H9 (cell line): ENCODE measurements at regions not wholly inside any gene's neighbourhood (a gene's known extent, or its start where the extent isn't known, plus 50 kb on each side); places are given as distances from the start of the nearest gene placed in this dataset.

Experiments used
- DNase-seq: peaks from one replicate; pipeline ENCODE4 v3.0.0-alpha.2; 2017
- H2AFZ ChIP-seq: one replicate; pipeline ENCODE4 v1.6.1; 2013; ENCODE audit warnings: mild to moderate bottlenecking, low read length, control low read depth, moderate library complexity
- H2AK5ac ChIP-seq: 2 replicates; pipeline ENCODE4 v1.6.1; 2013; ENCODE audit warnings: low read length, control low read depth, mixed read lengths; ENCODE audit not compliant: insufficient read length
- H2BK120ac ChIP-seq: one replicate; pipeline ENCODE4 v1.6.1; 2013; ENCODE audit warnings: low read depth, mild to moderate bottlenecking, low read length, control low read depth, inconsistent platforms; ENCODE audit not compliant: poor library complexity, severe bottlenecking
- H2BK12ac ChIP-seq: 2 replicates; pipeline ENCODE4 v1.6.1; 2013; ENCODE audit warnings: low read length, control low read depth, mixed read lengths, low read depth; ENCODE audit not compliant: insufficient read length
- H2BK15ac ChIP-seq: 2 replicates; pipeline ENCODE4 v1.6.1; 2013; ENCODE audit warnings: low read depth, low read length, control low read depth
- H2BK20ac ChIP-seq: one replicate; pipeline ENCODE4 v1.6.1; 2013; ENCODE audit warnings: low read depth, mild to moderate bottlenecking, low read length, control low read depth, inconsistent platforms; ENCODE audit not compliant: poor library complexity, severe bottlenecking
- H2BK5ac ChIP-seq: 2 replicates; pipeline ENCODE4 v1.6.1; 2013; ENCODE audit warnings: low read length, control low read depth, mixed read lengths; ENCODE audit not compliant: insufficient read length
- H3K14ac ChIP-seq: 2 replicates; pipeline ENCODE4 v1.6.1; 2013; ENCODE audit warnings: low read length, control low read depth; ENCODE audit not compliant: insufficient read depth
- H3K18ac ChIP-seq: 2 replicates; pipeline ENCODE4 v1.6.1; 2013; ENCODE audit warnings: low read depth, mild to moderate bottlenecking, mixed read lengths, low read length, control low read depth; ENCODE audit not compliant: insufficient read length
- H3K23ac ChIP-seq: 2 replicates; pipeline ENCODE4 v1.6.1; 2013; ENCODE audit warnings: low read length, control low read depth, mixed read lengths, low read depth; ENCODE audit not compliant: insufficient read length
- H3K23me2 ChIP-seq: 2 replicates; pipeline ENCODE4 v1.6.1; 2013; ENCODE audit warnings: low read depth, mild to moderate bottlenecking, mixed read lengths, low read length, control low read depth; ENCODE audit not compliant: insufficient read length, poor library complexity, severe bottlenecking
- H3K27ac ChIP-seq: 2 replicates; pipeline ENCODE4 v1.5.1; 2013; ENCODE audit warnings: low read length, control low read depth, mixed read lengths, low read depth; ENCODE audit not compliant: insufficient read length
- H3K27me3 ChIP-seq: 2 replicates; pipeline ENCODE4 v1.6.1; 2013; ENCODE audit warnings: low read length, control low read depth, inconsistent platforms; ENCODE audit not compliant: insufficient read depth
- H3K4ac ChIP-seq: 2 replicates; pipeline ENCODE4 v1.6.1; 2013; ENCODE audit warnings: low read depth, mild to moderate bottlenecking, control low read depth, inconsistent platforms, low read length, moderate library complexity
- H3K4me1 ChIP-seq: 2 replicates; pipeline ENCODE4 v1.6.1; 2013; ENCODE audit warnings: low read length, control low read depth, inconsistent platforms; ENCODE audit not compliant: insufficient read depth
- H3K4me2 ChIP-seq: 2 replicates; pipeline ENCODE4 v1.6.1; 2013; ENCODE audit warnings: low read length, control low read depth, mixed read lengths; ENCODE audit not compliant: insufficient read length, insufficient read depth
- H3K56ac ChIP-seq: 2 replicates; pipeline ENCODE4 v1.6.1; 2013; ENCODE audit warnings: low read depth, mild to moderate bottlenecking, mixed read lengths, low read length, control low read depth; ENCODE audit not compliant: insufficient read length
- H3K79me1 ChIP-seq: 2 replicates; pipeline ENCODE4 v1.6.1; 2013; ENCODE audit warnings: low read depth, mild to moderate bottlenecking, moderate library complexity, low read length, control low read depth, inconsistent platforms; ENCODE audit not compliant: insufficient read depth, poor library complexity, severe bottlenecking
- H3K79me2 ChIP-seq: 2 replicates; pipeline ENCODE4 v1.6.1; 2013; ENCODE audit warnings: low read length, control low read depth, inconsistent platforms; ENCODE audit not compliant: insufficient read depth
- H3K9ac ChIP-seq: 2 replicates; pipeline ENCODE4 v1.6.1; 2013; ENCODE audit warnings: low read length, control low read depth, mixed read lengths; ENCODE audit not compliant: insufficient read length; ENCODE audit errors: extremely low read depth
- H3K9me3 ChIP-seq: one replicate; pipeline ENCODE4 v1.6.1; 2013; ENCODE audit warnings: low read depth, low read length, inconsistent platforms; ENCODE audit not compliant: control insufficient read depth
- H3T11ph ChIP-seq: one replicate; pipeline ENCODE4 v1.6.1; 2013; ENCODE audit warnings: mild to moderate bottlenecking, low read length, control low read depth, inconsistent platforms
- H4K20me1 ChIP-seq: one replicate; pipeline ENCODE4 v1.6.1; 2013; ENCODE audit not compliant: control insufficient read depth, insufficient read length, insufficient read depth
- H4K5ac ChIP-seq: 2 replicates; pipeline ENCODE4 v1.6.1; 2013; ENCODE audit warnings: low read depth, mild to moderate bottlenecking, mixed read lengths, low read length, control low read depth; ENCODE audit not compliant: insufficient read length
- H4K8ac ChIP-seq: replicated peaks from 2 replicates; pipeline ENCODE4 v1.6.1; 2013; ENCODE audit warnings: low read length, control low read depth, mixed read lengths, low read depth; ENCODE audit not compliant: insufficient read length
- H4K91ac ChIP-seq: 2 replicates; pipeline ENCODE4 v1.6.1; 2013; ENCODE audit warnings: low read depth, mild to moderate bottlenecking, moderate library complexity, mixed read lengths, low read length, control low read depth; ENCODE audit not compliant: insufficient read length
- H3K27ac Mint-ChIP-seq, 3 experiments: 2 replicates in 2 of 3; 3 replicates in 1 of 3; pipeline ENCODE4 v1.8.0; 2020 to 2021; ENCODE audit warnings: mixed read lengths in 3 of 3, mild to moderate bottlenecking in 1 of 3, moderate library complexity in 1 of 3
- H3K27me3 Mint-ChIP-seq: 2 replicates; pipeline ENCODE4 v1.8.0; 2021; ENCODE audit warnings: low read depth, mild to moderate bottlenecking, moderate library complexity, mixed read lengths
- H3K36me3 Mint-ChIP-seq, 3 experiments: 2 replicates in 2 of 3; 3 replicates in 1 of 3; pipeline ENCODE4 v1.8.0; 2020 to 2021; ENCODE audit warnings: low read depth in 3 of 3, mixed read lengths in 3 of 3; ENCODE audit not compliant: insufficient read depth in 1 of 3
- H3K4me1 Mint-ChIP-seq, 2 experiments: 2 replicates each; pipeline ENCODE4 v1.8.0; 2020; ENCODE audit warnings: mixed read lengths in 2 of 2
- H3K4me3 Mint-ChIP-seq, 2 experiments: 2 replicates in 1 of 2; 3 replicates in 1 of 2; pipeline ENCODE4 v1.8.0; 2020 to 2021; ENCODE audit warnings: mild to moderate bottlenecking in 2 of 2, mixed read lengths in 2 of 2, moderate library complexity in 1 of 2
- H3K9me3 Mint-ChIP-seq, 2 experiments: 2 replicates in 1 of 2; 3 replicates in 1 of 2; pipeline ENCODE4 v1.8.0; 2020; ENCODE audit warnings: mild to moderate bottlenecking in 2 of 2, mixed read lengths in 2 of 2, moderate library complexity in 1 of 2
- WGBS: extraction: QIAGEN DNeasy Blood & Tissue Kit; methylation state at CpG from one replicate; pipeline ENCODE4 v1.1.7; 2013; ENCODE audit warnings: missing lambda C conversion rate, low lambda C conversion rate, mixed read lengths; ENCODE audit not compliant: insufficient read length; ENCODE audit errors: extremely low coverage; 5-methylcytosine and 5-hydroxymethylcytosine counted together
- TF ChIP-seq, protein P1 (sequence below): fragments of 200-600 bp; sonication (generic); conservative IDR thresholded peaks from 3 replicates; pipeline ENCODE4 v1.8.0; 2021; ENCODE audit warnings: antibody characterized with exemption, mild to moderate bottlenecking

DNA sequence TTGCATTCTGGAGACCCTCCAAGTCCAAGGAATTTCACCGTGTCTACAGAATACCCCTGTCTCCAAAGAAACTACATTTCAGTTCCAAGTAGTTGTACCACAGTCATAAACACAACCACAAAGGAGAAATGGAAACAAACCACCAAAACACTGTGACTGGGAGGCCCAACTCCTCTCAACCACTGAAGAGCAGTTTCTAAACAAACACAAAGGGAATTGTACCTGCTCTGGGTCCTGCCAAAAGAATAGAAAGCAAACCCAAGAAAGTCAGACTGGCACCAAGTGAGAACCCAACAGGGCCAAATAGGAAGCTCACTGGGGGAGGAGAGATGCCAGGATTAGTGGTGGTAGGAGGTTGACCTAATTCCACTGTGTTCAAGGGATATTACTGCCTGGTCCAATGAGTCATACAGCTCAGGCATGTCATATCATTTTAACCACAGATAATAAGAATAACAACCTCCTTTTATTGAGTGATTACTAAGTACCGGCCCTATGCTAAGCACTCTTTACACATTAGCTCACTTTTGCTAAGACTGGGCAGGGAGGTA is 123.9 kb upstream of the PPP2R5A start:
- no peak overlapping the region for H2BK20ac ChIP-seq
- no peaks in the 10 kb centered on the region for H3K23me2 ChIP-seq
- Mint-ChIP-seq H3K36me3 (no peaks in the 10 kb centered on the region; a peak in 1 of 7 replicates), H3K9me3 (no peaks in the 10 kb centered on the region), H3K27ac (no peak overlapping the region), H3K4me1 (no peaks in the 10 kb centered on the region), H3K4me3 (no peak overlapping the region), H3K27me3 (no peaks in the 10 kb centered on the region)
- H4K5ac ChIP-seq = no peak overlapping the region
- no peaks in the 10 kb centered on the region for H3K79me2 ChIP-seq
- no peak overlapping the region for H3K23ac ChIP-seq
- H3K18ac ChIP-seq = no peak overlapping the region
- TF ChIP-seq, protein P1, sequence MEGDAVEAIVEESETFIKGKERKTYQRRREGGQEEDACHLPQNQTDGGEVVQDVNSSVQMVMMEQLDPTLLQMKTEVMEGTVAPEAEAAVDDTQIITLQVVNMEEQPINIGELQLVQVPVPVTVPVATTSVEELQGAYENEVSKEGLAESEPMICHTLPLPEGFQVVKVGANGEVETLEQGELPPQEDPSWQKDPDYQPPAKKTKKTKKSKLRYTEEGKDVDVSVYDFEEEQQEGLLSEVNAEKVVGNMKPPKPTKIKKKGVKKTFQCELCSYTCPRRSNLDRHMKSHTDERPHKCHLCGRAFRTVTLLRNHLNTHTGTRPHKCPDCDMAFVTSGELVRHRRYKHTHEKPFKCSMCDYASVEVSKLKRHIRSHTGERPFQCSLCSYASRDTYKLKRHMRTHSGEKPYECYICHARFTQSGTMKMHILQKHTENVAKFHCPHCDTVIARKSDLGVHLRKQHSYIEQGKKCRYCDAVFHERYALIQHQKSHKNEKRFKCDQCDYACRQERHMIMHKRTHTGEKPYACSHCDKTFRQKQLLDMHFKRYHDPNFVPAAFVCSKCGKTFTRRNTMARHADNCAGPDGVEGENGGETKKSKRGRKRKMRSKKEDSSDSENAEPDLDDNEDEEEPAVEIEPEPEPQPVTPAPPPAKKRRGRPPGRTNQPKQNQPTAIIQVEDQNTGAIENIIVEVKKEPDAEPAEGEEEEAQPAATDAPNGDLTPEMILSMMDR = no peak
- H3K14ac ChIP-seq = no peak overlapping the region
- no peaks in the 10 kb centered on the region for H3K27me3 ChIP-seq
- H2BK15ac ChIP-seq = no peak overlapping the region
- H2BK5ac ChIP-seq = no peak overlapping the region
- H3K56ac ChIP-seq = no peak overlapping the region
- no peak overlapping the region for H3K4ac ChIP-seq
- H3K79me1 ChIP-seq = no peaks in the 10 kb centered on the region
- H2AK5ac ChIP-seq = no peak overlapping the region
- H2BK12ac ChIP-seq = no peak overlapping the region
- WGBS = no CpG with 5 or more reads among the region's 2 CpGs
- no peak overlapping the region for H3T11ph ChIP-seq
- H3K27ac ChIP-seq = no peak overlapping the region
- H2BK120ac ChIP-seq = no peak overlapping the region
- no peak overlapping the region for H4K8ac ChIP-seq
- H3K9me3 ChIP-seq = no peaks in the 10 kb centered on the region
- H4K91ac ChIP-seq = no peak overlapping the region
- DNase-seq = no peak
- H3K9ac ChIP-seq = no peak overlapping the region
- H4K20me1 ChIP-seq = no peaks in the 10 kb centered on the region
- no peak overlapping the region for H3K4me2 ChIP-seq
- no peaks in the 10 kb centered on the region for H3K4me1 ChIP-seq
- no peak overlapping the region for H2AFZ ChIP-seq
